Neutrophil (primary cell): ENCODE measurements at regions not wholly inside any gene's neighbourhood (a gene's known extent, or its start where the extent isn't known, plus 50 kb on each side); places are given as distances from the start of the nearest gene placed in this dataset.
"Not testable (repeated sequence)": the region's sequence is repeated elsewhere in the genome, so short reads cannot be mapped to it uniquely, and the experiment has no call there.

Experiments used
- H3K27ac ChIP-seq: fragments of 200-600 bp; sonication (generic); 2 replicates; pipeline ENCODE4 v1.5.1; 2016; ENCODE audit warnings: mild to moderate bottlenecking, moderate library complexity
- H3K27me3 ChIP-seq: fragments of 200-600 bp; sonication (generic); 2 replicates; pipeline ENCODE4 v1.6.0; 2016; ENCODE audit warnings: mild to moderate bottlenecking
- H3K36me3 ChIP-seq: fragments of 200-600 bp; sonication (generic); 2 replicates; pipeline ENCODE4 v1.5.1; 2017
- H3K4me1 ChIP-seq, 2 experiments: fragments of 200-600 bp in 1 of 2; sonication (generic) in 1 of 2; 1 replicate in 1 of 2; 2 replicates in 1 of 2; pipeline versions ENCODE4 v1.5.1 to v1.6.1; 2013 to 2016; ENCODE audit warnings: low read depth in 1 of 2, low read length in 1 of 2, mild to moderate bottlenecking in 1 of 2, moderate library complexity in 1 of 2; ENCODE audit not compliant: control insufficient read depth in 1 of 2, insufficient read depth in 1 of 2
- H3K4me3 ChIP-seq, 2 experiments: fragments of 200-600 bp in 1 of 2; sonication (generic) in 1 of 2; 1 replicate in 1 of 2; 2 replicates in 1 of 2; pipeline ENCODE4 v1.5.1; 2013 to 2016; ENCODE audit warnings: low read depth in 1 of 2, low read length in 1 of 2, mild to moderate bottlenecking in 1 of 2, moderate library complexity in 1 of 2
- H3K9me3 ChIP-seq: fragments of 200-600 bp; sonication (generic); 2 replicates; pipeline ENCODE4 v1.5.1; 2016
- CTCF ChIP-seq: fragments of 200-600 bp; sonication (generic); IDR thresholded peaks from 2 replicates; pipeline ENCODE4 v1.5.1; 2016; ENCODE audit warnings: antibody characterized with exemption

GRCh38 chr11:10979529-10979928, 121.7 kb upstream of the ZBED5 start:
- H3K27ac ChIP-seq, result no peak overlapping the region
- no peak for TF ChIP-seq CTCF

GRCh38 chr11:10978198-10978597, 120.3 kb upstream of the ZBED5 start:
- H3K4me1 ChIP-seq, result no peaks in the 10 kb centered on the region
- no peak for TF ChIP-seq CTCF

More at GRCh38 chr11:10979529-10979928, 121.7 kb upstream of the ZBED5 start:
- no peaks in the 10 kb centered on the region for H3K9me3 ChIP-seq
- no peaks in the 10 kb centered on the region for H3K27me3 ChIP-seq
- no peaks in the 10 kb centered on the region for H3K36me3 ChIP-seq
- no peak overlapping the region for H3K4me3 ChIP-seq
- H3K4me1 ChIP-seq, result no peaks in the 10 kb centered on the region

GRCh38 chr11:10975287-10975721, 117.5 kb upstream of the ZBED5 start:
- Histone ChIP-seq H3K27ac (no peak overlapping the region), H3K36me3 (no peaks in the 10 kb centered on the region), H3K4me1 (no peaks in the 10 kb centered on the region), H3K4me3 (no peak overlapping the region), H3K27me3 (no peaks in the 10 kb centered on the region), H3K9me3 (no peaks in the 10 kb centered on the region)
- no peak for TF ChIP-seq CTCF

More at GRCh38 chr11:10978198-10978597, 120.3 kb upstream of the ZBED5 start:
- H3K9me3 ChIP-seq, result no peaks in the 10 kb centered on the region
- H3K27me3 ChIP-seq, result no peaks in the 10 kb centered on the region
- no peak overlapping the region for H3K4me3 ChIP-seq
- no peaks in the 10 kb centered on the region for H3K36me3 ChIP-seq
- H3K27ac ChIP-seq, result no peak overlapping the region

GRCh38 chr11:10973416-10973815, 115.6 kb upstream of the ZBED5 start:
- Histone ChIP-seq H3K9me3 (no peaks in the 10 kb centered on the region), H3K4me1 (no peaks in the 10 kb centered on the region), H3K36me3 (no peaks in the 10 kb centered on the region), H3K27ac (no peak overlapping the region), H3K27me3 (no peaks in the 10 kb centered on the region), H3K4me3 (no peak overlapping the region)
- TF ChIP-seq CTCF, result no peak

- Histone ChIP-seq H3K27ac (no peak overlapping the region), H3K9me3 (no peaks in the 10 kb centered on the region), H3K4me3 (no peak overlapping the region), H3K36me3 (no peaks in the 10 kb centered on the region), H3K27me3 (no peaks in the 10 kb centered on the region), H3K4me1 (no peaks in the 10 kb centered on the region)
- no peak for TF ChIP-seq CTCF
Observed at GRCh38 chr11:10970926-10971325, 113.1 kb upstream of the ZBED5 start.

GRCh38 chr11:10969387-10969786, 111.5 kb upstream of the ZBED5 start:
- Histone ChIP-seq H3K27me3 (no peaks in the 10 kb centered on the region), H3K36me3 (no peaks in the 10 kb centered on the region), H3K4me3 (no peak overlapping the region), H3K27ac (no peak overlapping the region), H3K9me3 (no peaks in the 10 kb centered on the region), H3K4me1 (no peaks in the 10 kb centered on the region)
- TF ChIP-seq CTCF, result no peak

GRCh38 chr11:10956884-10957283, 99.0 kb upstream of the ZBED5 start:
- not testable (repeated sequence) for H3K27ac ChIP-seq, H3K4me3 ChIP-seq, H3K4me1 ChIP-seq, H3K36me3 ChIP-seq, H3K9me3 ChIP-seq, H3K27me3 ChIP-seq
